Endothelial cell of umbilical vein (primary cell): ENCODE measurements at regions not wholly inside any gene's neighbourhood (a gene's known extent, or its start where the extent isn't known, plus 50 kb on each side); places are given as distances from the start of the nearest gene placed in this dataset.

Experiments
- BruUV-seq: library from RNA; stranded (reverse); fragments of 400-500 nt; replicated peaks from 2 replicates; lab custom pipeline; 2021; lab: Mats Ljungman, UMichigan
- CTCF ChIA-PET: fragments of 300-600, 350-600 bp; sonication (Branson Sonifier 250); formaldehyde crosslinking; loops from one replicate; lab custom pipeline; 2021; ENCODE audit warnings: antibody characterized with exemption, inconsistent platforms; lab: Charles Lee
- POLR2A ChIA-PET: fragments of 300-600, 350-600 bp; sonication (Branson Sonifier 250); formaldehyde crosslinking; loops from one replicate; lab custom pipeline; 2021; ENCODE audit warnings: antibody characterized with exemption, inconsistent platforms; lab: Charles Lee
- DNase-seq: peaks from one replicate; pipeline ENCODE4 v3.0.0-alpha.2; 2011; ENCODE audit warnings: low read depth, low spot score
- FAIRE-seq: peaks from 2 replicates; lab custom pipeline; 2011; peaks lifted over from hg19 to GRCh38; lab: Jason Lieb, UNC
- H2AFZ ChIP-seq: 2 replicates; pipeline ENCODE4 v1.6.0; 2012; ENCODE audit warnings: low read depth, low read length, control low read depth, inconsistent platforms
- H3K27ac ChIP-seq: 2 replicates; pipeline ENCODE4 v1.5.1; 2011; ENCODE audit warnings: low read depth, mild to moderate bottlenecking, control low read depth, low read length, moderate library complexity; ENCODE audit not compliant: insufficient read depth
- H3K27me3 ChIP-seq, 2 experiments: 2 replicates each; pipeline versions ENCODE4 v1.6.0 to v1.6.1; 2011; ENCODE audit warnings: low read length in 2 of 2, mixed read lengths in 1 of 2; ENCODE audit not compliant: control insufficient read depth in 2 of 2, insufficient read depth in 2 of 2
- H3K36me3 ChIP-seq, 2 experiments: 2 replicates in 1 of 2; 3 replicates in 1 of 2; pipeline ENCODE4 v1.5.1; 2011; ENCODE audit warnings: low read length in 2 of 2, mild to moderate bottlenecking in 1 of 2, moderate library complexity in 1 of 2; ENCODE audit not compliant: control insufficient read depth in 2 of 2, insufficient read depth in 2 of 2; ENCODE audit errors: extremely low read depth in 1 of 2
- H3K4me1 ChIP-seq: 3 replicates; pipeline ENCODE4 v1.5.1; 2011; ENCODE audit warnings: mild to moderate bottlenecking, low read length; ENCODE audit not compliant: control insufficient read depth, insufficient read depth; ENCODE audit errors: extremely low read depth
- H3K4me2 ChIP-seq: 2 replicates; pipeline ENCODE4 v1.6.1; 2011; ENCODE audit warnings: low read length, control low read depth, mixed read lengths; ENCODE audit not compliant: insufficient read depth
- H3K4me3 ChIP-seq, 3 experiments: fragments of 200-600 bp in 1 of 3; sonication (generic), shearing (Covaris generic) in 1 of 3; replicated peaks in 1 of 3; 2 replicates each; pipeline ENCODE4 v1.5.1; 2011 to 2016; ENCODE audit warnings: control low read depth in 3 of 3, low read length in 3 of 3, mild to moderate bottlenecking in 2 of 3, inconsistent platforms in 1 of 3, low read depth in 1 of 3, moderate library complexity in 1 of 3; ENCODE audit not compliant: insufficient read depth in 1 of 3
- H3K79me2 ChIP-seq: 2 replicates; pipeline ENCODE4 v1.6.0; 2012; ENCODE audit warnings: low read length, inconsistent platforms; ENCODE audit not compliant: control insufficient read depth, insufficient read depth
- H3K9ac ChIP-seq: replicated peaks from 2 replicates; pipeline ENCODE3; 2011; ENCODE audit warnings: low read length, control low read depth; ENCODE audit not compliant: insufficient read depth; ENCODE audit errors: extremely low read depth
- H3K9me1 ChIP-seq: replicated peaks from 3 replicates; pipeline ENCODE4 v1.6.0; 2011; ENCODE audit warnings: mild to moderate bottlenecking, low read length; ENCODE audit not compliant: control insufficient read depth, insufficient read depth; ENCODE audit errors: extremely low read depth
- H3K9me3 ChIP-seq: replicated peaks from 2 replicates; pipeline ENCODE4 v1.5.1; 2012; ENCODE audit warnings: low read length, inconsistent platforms; ENCODE audit not compliant: control insufficient read depth, insufficient read depth
- H4K20me1 ChIP-seq: replicated peaks from 2 replicates; pipeline ENCODE3; 2011; ENCODE audit warnings: mild to moderate bottlenecking, low read length; ENCODE audit not compliant: control insufficient read depth, insufficient read depth; ENCODE audit errors: extremely low read depth
- CTCF ChIP-seq, 2 donors: IDR thresholded peaks; 1 replicate in 1 of 2; 2 replicates in 1 of 2; pipeline ENCODE4 v1.5.1; 2011; ENCODE audit warnings: low read length in 2 of 2, mild to moderate bottlenecking in 2 of 2, moderate library complexity in 2 of 2, control low read depth in 1 of 2, inconsistent platforms in 1 of 2, low read depth in 1 of 2; ENCODE audit not compliant: insufficient read depth in 1 of 2; ENCODE audit errors: extremely low read depth in 1 of 2
- EZH2 ChIP-seq: IDR thresholded peaks from 2 replicates; pipeline ENCODE4 v1.6.1; 2012; ENCODE audit warnings: borderline replicate concordance, low read depth, mild to moderate bottlenecking, moderate library complexity, low read length, inconsistent platforms; ENCODE audit not compliant: severe bottlenecking
- FOS ChIP-seq: IDR thresholded peaks from 2 replicates; pipeline ENCODE4 v1.6.1; 2011; ENCODE audit warnings: mild to moderate bottlenecking, low read length, moderate library complexity, borderline replicate concordance; ENCODE audit not compliant: insufficient read depth
- GATA2 ChIP-seq: IDR thresholded peaks from 2 replicates; pipeline ENCODE4 v1.7.0; 2011; ENCODE audit warnings: low read depth, mild to moderate bottlenecking, moderate library complexity, mixed read lengths, low read length; ENCODE audit not compliant: insufficient read length, insufficient read depth
- JUN ChIP-seq: IDR thresholded peaks from 2 replicates; pipeline ENCODE4 v1.6.1; 2011; ENCODE audit warnings: borderline replicate concordance, low read depth; ENCODE audit not compliant: insufficient read length, insufficient read depth
- MYC ChIP-seq: IDR thresholded peaks from one replicate; pipeline ENCODE4 v1.6.1; 2011; ENCODE audit warnings: mild to moderate bottlenecking, low read depth, low read length
- POLR2A ChIP-seq: IDR thresholded peaks from 2 replicates; pipeline ENCODE4 v1.6.1; 2012; ENCODE audit warnings: low read depth, mild to moderate bottlenecking, control low read depth, low read length
- POLR2AphosphoS5 ChIP-seq: IDR thresholded peaks from 2 replicates; pipeline ENCODE4 v1.6.1; 2012; ENCODE audit warnings: low read depth, mild to moderate bottlenecking, control low read depth, low read length, moderate library complexity; ENCODE audit not compliant: insufficient read depth
- dilution Hi-C: fragments of 300-500 bp; cut with MboI; formaldehyde crosslinking; loops from one replicate; pipeline ENCODE4 v1.15.0; 2019; ENCODE audit warnings: low sequenced_read_pairs; ENCODE audit not compliant: extremely low pct_ligation_motif_present
- intact Hi-C: fragments of 100-400 bp; cut with micrococcal nuclease; formaldehyde crosslinking; loops from one replicate; pipeline ENCODE4 v1.10.0; 2022
- TF ChIP-seq, protein P1 (sequence below): IDR thresholded peaks from 2 replicates; pipeline ENCODE4 v1.6.1; 2011; ENCODE audit not compliant: insufficient read depth, insufficient read length

GRCh38 chr10:60728056-60728455, 50.2 kb upstream of the CDK1 start:
- Histone ChIP-seq H2AFZ (no peak overlapping the region), H3K79me2 (no peaks in the 10 kb centered on the region), H4K20me1 (no peaks in the 10 kb centered on the region), H3K27ac (no peak overlapping the region), H3K4me3 (no peak overlapping the region), H3K27me3 (peaks cover 24 to 56% of the 10 kb centered on the region in 2 experiments), H3K4me1 (peaks cover 2% of the 10 kb centered on the region), H3K4me2 (no peak overlapping the region), H3K9ac (no peak overlapping the region), H3K36me3 (no peaks in the 10 kb centered on the region), H3K9me3 (no peaks in the 10 kb centered on the region), H3K9me1 (no peaks in the 10 kb centered on the region)
- DNase-seq = no peak
- FAIRE-seq = no peak
- ChIA-PET POLR2A (no interaction called here), CTCF (no interaction called here)
- dilution Hi-C loops = no loop called here
- TF ChIP-seq POLR2AphosphoS5 = no peak
- no peak for TF ChIP-seq EZH2
- TF ChIP-seq, protein P1, sequence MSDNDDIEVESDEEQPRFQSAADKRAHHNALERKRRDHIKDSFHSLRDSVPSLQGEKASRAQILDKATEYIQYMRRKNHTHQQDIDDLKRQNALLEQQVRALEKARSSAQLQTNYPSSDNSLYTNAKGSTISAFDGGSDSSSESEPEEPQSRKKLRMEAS = no peak
- TF ChIP-seq POLR2A = no peak
- no peak for TF ChIP-seq JUN
- TF ChIP-seq FOS = no peak
- TF ChIP-seq CTCF (IDR thresholded peaks at IDR 0.05; ENCODE audit: extremely low read depth in 1 of 2, insufficient read depth in 1 of 2, low read depth in 1 of 2, low read length in 2 of 2) = no peak
- TF ChIP-seq GATA2 = no peak
- TF ChIP-seq MYC = no peak
- intact Hi-C loops = no loop called here
- no TSS peak for BruUV-seq
